Colonic mucosa (tissue), 4 donors: ENCODE measurements at regions not wholly inside any gene's neighbourhood (a gene's known extent, or its start where the extent isn't known, plus 50 kb on each side); places are given as distances from the start of the nearest gene placed in this dataset.

Source experiments
- DNase-seq: peaks from one replicate; pipeline ENCODE4 v3.0.0-alpha.2; 2020
- H3K27ac ChIP-seq: fragments of 200-600 bp; one replicate; pipeline ENCODE4 v1.8.0; 2021
- H3K27me3 ChIP-seq: fragments of 200-600 bp; one replicate; pipeline ENCODE4 v1.8.0; 2021
- H3K36me3 ChIP-seq: fragments of 200-600 bp; one replicate; pipeline ENCODE4 v1.8.0; 2021
- H3K4me1 ChIP-seq: fragments of 200-600 bp; one replicate; pipeline ENCODE4 v1.8.0; 2021; ENCODE audit warnings: mild to moderate bottlenecking
- H3K4me3 ChIP-seq: fragments of 200-600 bp; one replicate; pipeline ENCODE4 v1.8.0; 2021
- H3K9ac ChIP-seq, 2 donors: one replicate each; pipeline ENCODE4 v1.7.0; 2013; ENCODE audit warnings: control low read depth in 2 of 2, low read depth in 2 of 2, low read length in 2 of 2
- H3K9me3 ChIP-seq: fragments of 200-600 bp; one replicate; pipeline ENCODE4 v1.8.0; 2021
- intact Hi-C: fragments of 100-400 bp; cut with DNase I; formaldehyde crosslinking; loops from one replicate; pipeline ENCODE4 v1.14.1; 2022
- TF ChIP-seq, protein P1 (sequence below): fragments of 200-600 bp; IDR thresholded peaks from one replicate; pipeline ENCODE4 v1.8.0; 2022; ENCODE audit warnings: antibody characterized with exemption, mild to moderate bottlenecking
- donor health status: healthy.
- donor health status: DM: no; HTN: no; CAD: no.
- donor health status: DM: no; HTN: no; CAD: no.

DNA sequence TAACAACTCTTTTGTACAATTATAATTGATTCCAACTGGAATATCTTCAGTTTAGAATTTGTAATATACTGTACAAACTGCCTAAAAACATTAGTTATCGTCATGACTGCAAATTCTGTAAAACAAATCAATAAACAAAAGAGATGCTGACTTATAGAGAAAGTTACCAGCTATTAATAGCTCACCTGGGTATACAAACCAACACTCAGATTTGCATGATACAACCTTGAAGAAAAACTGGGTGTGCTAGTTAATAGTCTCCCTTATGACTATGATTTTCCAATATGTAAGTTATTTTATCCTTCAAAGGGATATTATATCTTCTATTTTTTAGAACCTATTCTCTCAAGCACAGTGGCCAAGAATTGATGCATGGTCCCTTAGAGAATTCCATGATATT lies 698.5 kb downstream of the FRK start:
- intact Hi-C loops, result no loop called here
- no peaks in the 10 kb centered on the region for H3K36me3 ChIP-seq
- H3K27ac ChIP-seq, result no peak overlapping the region
- no peaks in the 10 kb centered on the region for H3K4me1 ChIP-seq
- no peak for DNase-seq
- no peaks in the 10 kb centered on the region for H3K27me3 ChIP-seq
- H3K4me3 ChIP-seq, result no peak overlapping the region
- H3K9me3 ChIP-seq, result no peaks in the 10 kb centered on the region
- TF ChIP-seq, protein P1, sequence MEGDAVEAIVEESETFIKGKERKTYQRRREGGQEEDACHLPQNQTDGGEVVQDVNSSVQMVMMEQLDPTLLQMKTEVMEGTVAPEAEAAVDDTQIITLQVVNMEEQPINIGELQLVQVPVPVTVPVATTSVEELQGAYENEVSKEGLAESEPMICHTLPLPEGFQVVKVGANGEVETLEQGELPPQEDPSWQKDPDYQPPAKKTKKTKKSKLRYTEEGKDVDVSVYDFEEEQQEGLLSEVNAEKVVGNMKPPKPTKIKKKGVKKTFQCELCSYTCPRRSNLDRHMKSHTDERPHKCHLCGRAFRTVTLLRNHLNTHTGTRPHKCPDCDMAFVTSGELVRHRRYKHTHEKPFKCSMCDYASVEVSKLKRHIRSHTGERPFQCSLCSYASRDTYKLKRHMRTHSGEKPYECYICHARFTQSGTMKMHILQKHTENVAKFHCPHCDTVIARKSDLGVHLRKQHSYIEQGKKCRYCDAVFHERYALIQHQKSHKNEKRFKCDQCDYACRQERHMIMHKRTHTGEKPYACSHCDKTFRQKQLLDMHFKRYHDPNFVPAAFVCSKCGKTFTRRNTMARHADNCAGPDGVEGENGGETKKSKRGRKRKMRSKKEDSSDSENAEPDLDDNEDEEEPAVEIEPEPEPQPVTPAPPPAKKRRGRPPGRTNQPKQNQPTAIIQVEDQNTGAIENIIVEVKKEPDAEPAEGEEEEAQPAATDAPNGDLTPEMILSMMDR, result no peak
- H3K9ac ChIP-seq, result no peak overlapping the region

DNA sequence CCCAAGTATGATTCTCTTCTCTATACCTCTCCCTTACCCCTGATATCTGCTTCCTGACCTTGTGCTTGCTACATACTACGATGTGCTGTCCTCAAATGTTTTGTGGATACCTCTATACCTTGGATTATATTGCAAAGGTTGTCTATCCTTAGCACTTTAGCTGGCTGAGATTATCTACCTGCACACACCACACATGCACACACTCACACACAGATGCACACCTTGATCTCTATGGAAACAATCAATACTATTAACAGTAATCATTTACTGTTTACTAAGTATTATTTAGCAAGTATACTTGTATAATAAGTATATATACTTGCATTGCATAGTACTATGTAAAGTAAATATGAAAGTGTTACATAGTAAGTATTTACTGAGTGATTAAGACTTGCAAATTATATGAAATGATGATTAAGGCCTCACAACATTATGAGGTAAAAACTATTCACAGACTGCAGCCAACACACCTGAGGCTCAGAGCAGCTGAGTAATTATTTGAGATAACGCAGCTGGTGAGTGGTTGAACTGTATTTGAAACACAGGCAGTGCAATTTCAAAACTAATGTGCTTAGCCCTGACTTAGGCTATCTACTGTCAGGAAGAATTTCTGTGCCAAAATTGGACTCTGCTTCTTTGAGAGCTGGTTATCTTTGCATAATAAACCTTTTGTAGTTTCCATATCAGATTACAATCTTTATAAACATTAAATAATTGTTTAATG lies 699.9 kb downstream of the FRK start:
- no peaks in the 10 kb centered on the region for H3K9me3 ChIP-seq
- TF ChIP-seq, protein P1, result no peak
- H3K36me3 ChIP-seq, result no peaks in the 10 kb centered on the region
- no peaks in the 10 kb centered on the region for H3K27me3 ChIP-seq
- no peak overlapping the region for H3K9ac ChIP-seq
- DNase-seq, result no peak
- no peak overlapping the region for H3K4me3 ChIP-seq
- no peak overlapping the region for H3K27ac ChIP-seq
- intact Hi-C loops, result no loop called here
- no peaks in the 10 kb centered on the region for H3K4me1 ChIP-seq

DNA sequence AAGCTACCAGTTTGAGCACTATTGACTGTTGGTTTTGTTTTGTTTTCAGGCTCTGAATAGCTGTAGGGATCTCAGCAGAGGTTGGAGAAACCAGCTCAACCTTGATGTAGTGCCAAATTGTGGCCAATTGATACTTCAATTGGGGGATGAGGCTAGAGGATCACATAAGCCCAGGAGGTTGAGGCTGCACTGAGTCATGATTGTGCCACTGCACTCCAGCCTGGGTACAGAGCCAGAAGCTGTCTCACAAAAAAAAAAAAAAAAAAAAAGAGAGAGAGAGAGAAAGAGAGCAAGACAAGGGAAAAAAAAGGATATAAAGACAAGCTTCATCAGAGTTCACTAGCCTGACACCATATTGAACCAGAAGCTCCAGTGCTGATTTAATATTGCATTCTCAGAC lies 702.1 kb downstream of the FRK start:
- Histone ChIP-seq H3K36me3 (no peaks in the 10 kb centered on the region), H3K4me3 (no peak overlapping the region), H3K9me3 (no peaks in the 10 kb centered on the region), H3K4me1 (no peaks in the 10 kb centered on the region), H3K27ac (no peak overlapping the region), H3K9ac (no peak overlapping the region), H3K27me3 (no peaks in the 10 kb centered on the region)
- TF ChIP-seq, protein P1, result no peak
- intact Hi-C loops, result no loop called here
- DNase-seq, result no peak

DNA sequence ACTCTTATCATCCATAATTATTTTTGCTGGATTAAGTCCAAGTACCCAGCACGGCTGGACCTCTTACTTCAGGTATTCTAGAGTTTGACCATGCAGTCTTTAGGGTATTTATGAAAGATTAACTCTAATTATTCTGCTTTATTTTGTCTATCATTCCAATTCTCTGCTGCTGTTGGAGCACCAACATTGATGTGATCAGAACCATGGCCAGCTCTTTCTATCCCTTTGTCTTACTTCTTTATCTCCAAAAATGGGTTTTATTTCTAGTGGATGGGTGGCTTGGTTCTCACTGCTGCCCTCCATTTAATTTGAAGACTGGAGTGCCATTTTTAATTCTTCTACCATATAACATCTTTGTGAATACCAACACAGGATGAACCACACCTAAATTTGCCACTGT lies 704.3 kb downstream of the FRK start:
- Histone ChIP-seq H3K36me3 (no peaks in the 10 kb centered on the region), H3K4me1 (no peaks in the 10 kb centered on the region), H3K27me3 (no peaks in the 10 kb centered on the region), H3K9me3 (no peaks in the 10 kb centered on the region), H3K9ac (no peak overlapping the region), H3K27ac (no peak overlapping the region), H3K4me3 (no peak overlapping the region)
- DNase-seq, result no peak
- TF ChIP-seq, protein P1, result no peak
- intact Hi-C loops, result no loop called here

DNA sequence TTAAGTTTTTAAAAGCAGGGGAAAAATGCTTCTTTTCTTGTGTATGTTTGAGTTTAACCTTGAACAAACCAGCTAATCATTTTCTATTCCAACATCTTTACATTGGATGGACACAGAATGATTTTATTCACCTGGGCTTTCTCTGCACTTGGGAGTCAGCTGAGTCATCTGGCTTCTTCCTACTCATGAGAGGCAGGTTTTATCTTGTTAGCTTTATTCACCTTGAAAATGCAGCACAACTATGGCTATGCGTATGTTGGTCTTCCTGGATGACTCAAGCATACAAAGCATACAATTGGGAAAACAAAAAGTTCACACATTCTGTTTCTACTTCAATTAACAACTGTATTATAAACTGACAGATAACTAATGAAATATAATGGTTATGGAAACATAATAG lies 737.7 kb downstream of the FRK start:
- Histone ChIP-seq H3K4me3 (no peak overlapping the region), H3K27me3 (no peaks in the 10 kb centered on the region), H3K9me3 (no peaks in the 10 kb centered on the region), H3K4me1 (no peaks in the 10 kb centered on the region), H3K36me3 (no peaks in the 10 kb centered on the region), H3K9ac (no peak overlapping the region), H3K27ac (no peak overlapping the region)
- TF ChIP-seq, protein P1, result no peak
- intact Hi-C loops, result no loop called here
- no peak for DNase-seq
